Cardiac fibroblast (primary cell): ENCODE measurements at regions not wholly inside any gene's neighbourhood (a gene's known extent, or its start where the extent isn't known, plus 50 kb on each side); places are given as distances from the start of the nearest gene placed in this dataset.
A peak's percentile ranks its signal among the peaks of the same experiment; 100 is the strongest.

Source experiments
- DNase-seq, 2 donors: peaks; one replicate each; pipeline versions ENCODE4 v3.0.0 to v3.0.0-alpha.2; 2010; ENCODE audit warnings: low read depth in 2 of 2
- H3K4me3 ChIP-seq, 2 donors: replicated peaks in 1 of 2; 1 replicate in 1 of 2; 2 replicates in 1 of 2; pipeline ENCODE4 v1.5.1; 2011; ENCODE audit warnings: low read depth in 2 of 2, low read length in 2 of 2, mild to moderate bottlenecking in 2 of 2, moderate library complexity in 1 of 2
- CTCF ChIP-seq: IDR thresholded peaks from one replicate; pipeline ENCODE4 v1.5.1; 2011; ENCODE audit warnings: low read depth, mild to moderate bottlenecking, low read length, inconsistent platforms

- H3K4me3 ChIP-seq, result no peak overlapping the region
- no peak for DNase-seq
- no peak for TF ChIP-seq CTCF
Observed at GRCh38 chrX:5142644-5143043, 1086.0 kb downstream of the NLGN4X start.

- no peak overlapping the region for H3K4me3 ChIP-seq
- no peak for TF ChIP-seq CTCF
- no peak for DNase-seq
Observed at GRCh38 chrX:5122181-5122678, 1106.4 kb downstream of the NLGN4X start.

- TF ChIP-seq CTCF, result no peak
- DNase-seq, result no peak
- no peak overlapping the region for H3K4me3 ChIP-seq
Observed at GRCh38 chrX:5117816-5118215, 1110.9 kb downstream of the NLGN4X start.

DNA sequence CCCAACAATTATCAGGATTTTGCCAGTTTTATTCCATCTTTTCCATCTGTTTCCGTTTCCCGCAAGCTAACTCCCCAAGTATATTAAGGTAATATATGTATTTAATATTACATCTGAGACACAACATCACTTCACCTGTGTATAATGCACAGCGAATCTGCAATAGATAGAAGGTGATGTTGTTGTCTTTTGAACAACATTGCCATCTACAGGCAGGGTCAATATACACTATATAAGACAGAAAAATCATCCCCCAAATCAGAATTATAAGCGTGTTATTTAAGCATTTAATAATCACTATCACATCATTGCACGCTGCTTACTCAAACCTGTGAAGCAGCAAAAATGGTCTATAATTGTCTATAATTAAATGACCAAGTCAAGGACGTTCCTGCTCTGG lies 1115.5 kb downstream of the NLGN4X start:
- peak; percentile 14 for TF ChIP-seq CTCF
- no peak overlapping the region for H3K4me3 ChIP-seq
- DNase-seq, result peak; percentile 0 to 29

DNA sequence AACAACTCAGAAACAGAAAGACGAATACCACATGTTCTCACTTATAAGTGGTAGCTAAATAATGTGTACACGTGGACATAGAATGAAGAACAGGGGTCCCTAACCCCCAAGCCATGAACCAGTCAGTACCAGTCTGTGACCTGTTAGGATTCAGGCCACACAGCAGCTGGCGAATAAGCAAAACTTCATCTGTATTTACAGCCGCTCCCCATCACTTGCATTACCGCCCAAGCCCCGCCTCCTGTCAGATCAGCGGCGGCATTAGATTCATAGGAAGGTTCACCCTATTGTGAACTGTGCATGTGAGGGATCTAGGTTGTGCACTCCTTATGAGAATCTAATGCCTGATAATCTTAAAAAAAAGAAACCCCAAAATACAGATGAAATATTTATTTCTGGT lies 1128.7 kb downstream of the NLGN4X start:
- no peak for DNase-seq
- no peak for TF ChIP-seq CTCF
- no peak overlapping the region for H3K4me3 ChIP-seq

DNA sequence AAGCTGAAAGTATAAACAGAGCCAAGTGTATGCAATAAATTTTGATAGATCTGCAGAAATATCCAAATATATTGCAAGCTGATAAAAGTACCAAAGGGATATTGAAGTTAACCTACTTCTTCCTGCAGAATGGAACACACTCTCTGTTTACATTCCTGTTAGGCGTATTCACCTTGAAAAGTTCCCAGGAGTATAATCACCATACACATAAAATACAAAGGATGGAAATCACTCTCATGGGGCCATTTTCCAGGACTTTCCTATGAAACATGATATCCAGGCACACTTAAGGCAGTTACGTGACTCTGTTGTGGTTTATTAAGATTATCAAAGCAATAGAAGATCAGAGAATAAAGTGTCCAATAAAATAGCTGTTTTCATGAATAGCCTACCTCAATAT lies 1142.3 kb downstream of the NLGN4X start:
- DNase-seq, result no peak
- H3K4me3 ChIP-seq, result no peak overlapping the region
- no peak for TF ChIP-seq CTCF

DNA sequence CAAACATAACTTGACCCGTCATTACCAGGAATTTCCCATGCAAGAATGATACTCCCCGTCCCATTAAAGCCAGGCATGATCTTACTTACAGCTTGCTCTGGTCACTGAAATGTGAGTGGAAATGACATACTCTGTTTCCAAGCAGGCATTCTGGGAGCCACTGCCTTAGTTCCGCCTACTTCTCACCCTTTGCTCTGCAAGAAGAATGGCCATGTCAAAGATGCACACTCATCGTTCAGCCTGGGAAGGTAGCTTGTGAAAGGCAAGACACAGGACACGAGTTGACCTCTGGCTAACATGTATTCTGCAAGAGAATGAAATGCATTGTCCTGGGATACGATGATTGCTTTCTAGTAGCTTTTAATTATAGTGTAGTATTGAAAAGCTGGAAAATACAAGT lies 1144.4 kb downstream of the NLGN4X start:
- no peak overlapping the region for H3K4me3 ChIP-seq
- DNase-seq, result no peak
- TF ChIP-seq CTCF, result no peak
